Natural killer cell treated with Interleukin-12 subunit alpha and Interleukin-12 subunit beta and Interleukin-15 and Interleukin-18, amount 100 ng/mL, for 72 hours (primary cell): ENCODE measurements at regions not wholly inside any gene's neighbourhood (a gene's known extent, or its start where the extent isn't known, plus 50 kb on each side); places are given as distances from the start of the nearest gene placed in this dataset.

Experiments used
- ATAC-seq, 2 donors: fragments of 150-1000 bp; cut with Tn5 transposase in 1 of 2; sonication (Bioruptor Pico), chemical (Tn5 transposase) in 1 of 2; 2 replicates each; pipeline ENCODE4 v1.10.0; 2021
- DNase-seq: peaks from one replicate; pipeline ENCODE4 v3.0.0; 2022; ENCODE audit warnings: low spot score
- H3K27ac Mint-ChIP-seq, 2 donors: 1 replicate in 1 of 2; 2 replicates in 1 of 2; pipeline ENCODE4 v1.8.0; 2022; ENCODE audit warnings: mixed read lengths in 2 of 2, mild to moderate bottlenecking in 1 of 2, moderate library complexity in 1 of 2
- H3K27me3 Mint-ChIP-seq, 2 donors: 1 replicate in 1 of 2; 2 replicates in 1 of 2; pipeline ENCODE4 v1.8.0; 2022; ENCODE audit warnings: mixed read lengths in 2 of 2
- H3K36me3 Mint-ChIP-seq: one replicate; pipeline ENCODE4 v1.8.0; 2022; ENCODE audit warnings: mixed read lengths
- H3K4me1 Mint-ChIP-seq, 2 donors: 1 replicate in 1 of 2; 2 replicates in 1 of 2; pipeline ENCODE4 v1.8.0; 2022; ENCODE audit warnings: low read depth in 2 of 2, mixed read lengths in 2 of 2, mild to moderate bottlenecking in 1 of 2
- H3K4me3 Mint-ChIP-seq: one replicate; pipeline ENCODE4 v1.8.0; 2022; ENCODE audit warnings: mixed read lengths
- H3K9me3 Mint-ChIP-seq: 2 replicates; pipeline ENCODE4 v1.8.0; 2022; ENCODE audit warnings: mixed read lengths

GRCh38 chr12:89976866-89977265 is 268.2 kb upstream of the ATP2B1 start:
- ATAC-seq, result no peak
- no peak for DNase-seq
- Mint-ChIP-seq H3K36me3 (no peaks in the 10 kb centered on the region), H3K4me3 (no peak overlapping the region), H3K27ac (no peak overlapping the region), H3K4me1 (peaks cover 15 to 17% of the 10 kb centered on the region in 2 donors), H3K9me3 (no peaks in the 10 kb centered on the region), H3K27me3 (peaks cover 0 to 2% of the 10 kb centered on the region in 2 donors)

- no peaks in the 10 kb centered on the region for H3K9me3 Mint-ChIP-seq
- peaks cover 3 to 7% of the 10 kb centered on the region in 2 donors for H3K27me3 Mint-ChIP-seq
These were observed 266.9 kb upstream of the ATP2B1 start for GRCh38 chr12:89975574-89975973.

GRCh38 chr12:89971880-89972279 is 263.2 kb upstream of the ATP2B1 start:
- H3K4me1 Mint-ChIP-seq, result peaks cover 17 to 19% of the 10 kb centered on the region in 2 donors
- H3K36me3 Mint-ChIP-seq, result peaks cover 4% of the 10 kb centered on the region
- no peak overlapping the region for H3K27ac Mint-ChIP-seq
- H3K9me3 Mint-ChIP-seq, result peaks cover 3% of the 10 kb centered on the region
- H3K4me3 Mint-ChIP-seq, result no peak overlapping the region
- no peak for ATAC-seq
- peaks cover 17 to 23% of the 10 kb centered on the region in 2 donors for H3K27me3 Mint-ChIP-seq
- no peak for DNase-seq

More at GRCh38 chr12:89975574-89975973, 266.9 kb upstream of the ATP2B1 start:
- Mint-ChIP-seq H3K27ac (peak overlapping the region in 1 of 2 donors; percentile 1), H3K36me3 (no peaks in the 10 kb centered on the region), H3K4me1 (peaks cover 15 to 19% of the 10 kb centered on the region in 2 donors), H3K4me3 (no peak overlapping the region)
- no peak for ATAC-seq
- DNase-seq, result no peak

- peaks cover 4% of the 10 kb centered on the region for H3K36me3 Mint-ChIP-seq
- H3K9me3 Mint-ChIP-seq, result peaks cover 3% of the 10 kb centered on the region
- peaks cover 17 to 23% of the 10 kb centered on the region in 2 donors for H3K27me3 Mint-ChIP-seq
- DNase-seq, result no peak
- H3K4me1 Mint-ChIP-seq, result peaks cover 17 to 19% of the 10 kb centered on the region in 2 donors
- no peak overlapping the region for H3K27ac Mint-ChIP-seq
- H3K4me3 Mint-ChIP-seq, result no peak overlapping the region
- no peak for ATAC-seq
These were observed 262.1 kb upstream of the ATP2B1 start for GRCh38 chr12:89970722-89971121.

- ATAC-seq, result no peak
- peaks cover 17 to 23% of the 10 kb centered on the region in 2 donors for H3K27me3 Mint-ChIP-seq
- no peak overlapping the region for H3K4me3 Mint-ChIP-seq
- H3K36me3 Mint-ChIP-seq, result peaks cover 4% of the 10 kb centered on the region
- no peak for DNase-seq
- H3K4me1 Mint-ChIP-seq, result peaks cover 10 to 13% of the 10 kb centered on the region in 2 donors
- H3K9me3 Mint-ChIP-seq, result peaks cover 3% of the 10 kb centered on the region
- H3K27ac Mint-ChIP-seq, result no peak overlapping the region
These were observed 260.5 kb upstream of the ATP2B1 start for GRCh38 chr12:89969093-89969492.

- Mint-ChIP-seq H3K27ac (no peak overlapping the region), H3K4me1 (peaks cover 10 to 13% of the 10 kb centered on the region in 2 donors), H3K4me3 (no peak overlapping the region), H3K27me3 (peaks cover 17 to 23% of the 10 kb centered on the region in 2 donors), H3K9me3 (peaks cover 3% of the 10 kb centered on the region), H3K36me3 (peaks cover 4% of the 10 kb centered on the region)
- ATAC-seq (no peak), DNase-seq (no peak)
These were observed 259.6 kb upstream of the ATP2B1 start for GRCh38 chr12:89968151-89968700.

- Mint-ChIP-seq H3K4me3 (no peak overlapping the region), H3K27ac (no peak overlapping the region), H3K27me3 (peaks cover 17 to 19% of the 10 kb centered on the region in 2 donors), H3K9me3 (peaks cover 3% of the 10 kb centered on the region), H3K4me1 (peaks cover 10 to 16% of the 10 kb centered on the region in 2 donors), H3K36me3 (peaks cover 4% of the 10 kb centered on the region)
- DNase-seq, result no peak
- ATAC-seq, result no peak
These were observed 258.0 kb upstream of the ATP2B1 start for GRCh38 chr12:89966495-89967240.

GRCh38 chr12:89965993-89966392 is 257.4 kb upstream of the ATP2B1 start:
- H3K27ac Mint-ChIP-seq, result no peak overlapping the region
- no peak for ATAC-seq
- no peak for DNase-seq
- peaks cover 16 to 17% of the 10 kb centered on the region in 2 donors for H3K27me3 Mint-ChIP-seq
- H3K36me3 Mint-ChIP-seq, result peaks cover 7% of the 10 kb centered on the region
- H3K9me3 Mint-ChIP-seq, result peaks cover 3% of the 10 kb centered on the region
- no peak overlapping the region for H3K4me3 Mint-ChIP-seq
- H3K4me1 Mint-ChIP-seq, result peaks cover 13 to 15% of the 10 kb centered on the region in 2 donors

GRCh38 chr12:89962648-89963047 is 254.0 kb upstream of the ATP2B1 start:
- H3K27ac Mint-ChIP-seq, result peak overlapping the region in 1 of 2 donors; percentile 54
- H3K4me1 Mint-ChIP-seq, result peaks cover 24 to 28% of the 10 kb centered on the region in 2 donors
- no peaks in the 10 kb centered on the region for H3K9me3 Mint-ChIP-seq
- H3K4me3 Mint-ChIP-seq, result no peak overlapping the region
- no peaks in the 10 kb centered on the region for H3K27me3 Mint-ChIP-seq
- ATAC-seq, result no peak
- H3K36me3 Mint-ChIP-seq, result peaks cover 5% of the 10 kb centered on the region
- DNase-seq, result no peak

GRCh38 chr12:89960607-89961394 is 252.2 kb upstream of the ATP2B1 start:
- Mint-ChIP-seq H3K27me3 (peaks cover 0 to 6% of the 10 kb centered on the region in 2 donors), H3K27ac (peak overlapping the region; percentile 15 to 87), H3K9me3 (peaks cover 6% of the 10 kb centered on the region), H3K4me1 (peaks cover 28 to 29% of the 10 kb centered on the region in 2 donors), H3K4me3 (peak overlapping the region; percentile 34), H3K36me3 (peaks cover 5% of the 10 kb centered on the region)
- no peak for DNase-seq
- peak; percentile 17 to 53 for ATAC-seq

GRCh38 chr12:89960011-89960507 is 251.4 kb upstream of the ATP2B1 start:
- Mint-ChIP-seq H3K4me1 (peaks cover 28 to 29% of the 10 kb centered on the region in 2 donors), H3K36me3 (peaks cover 5% of the 10 kb centered on the region), H3K4me3 (peak overlapping the region; percentile 70), H3K9me3 (peaks cover 6% of the 10 kb centered on the region), H3K27me3 (peaks cover 0 to 6% of the 10 kb centered on the region in 2 donors), H3K27ac (peak overlapping the region; percentile 15 to 87)
- DNase-seq (peak; percentile 76), ATAC-seq (peak; percentile 94 to 98)

- DNase-seq, result no peak
- Mint-ChIP-seq H3K4me3 (peak overlapping the region; percentile 70), H3K4me1 (peaks cover 28 to 29% of the 10 kb centered on the region in 2 donors), H3K27me3 (peaks cover 0 to 6% of the 10 kb centered on the region in 2 donors), H3K9me3 (peaks cover 6% of the 10 kb centered on the region), H3K27ac (peak overlapping the region; percentile 15 to 87), H3K36me3 (peaks cover 5% of the 10 kb centered on the region)
- no peak for ATAC-seq
These were observed 250.5 kb upstream of the ATP2B1 start for GRCh38 chr12:89959179-89959578.

- H3K4me3 Mint-ChIP-seq, result no peak overlapping the region
- H3K36me3 Mint-ChIP-seq, result no peaks in the 10 kb centered on the region
- H3K27me3 Mint-ChIP-seq, result peaks cover 0 to 6% of the 10 kb centered on the region in 2 donors
- H3K4me1 Mint-ChIP-seq, result peaks cover 27% of the 10 kb centered on the region in 2 donors
- ATAC-seq, result no peak
- H3K9me3 Mint-ChIP-seq, result peaks cover 6% of the 10 kb centered on the region
- no peak overlapping the region for H3K27ac Mint-ChIP-seq
- DNase-seq, result no peak
These were observed 245.6 kb upstream of the ATP2B1 start for GRCh38 chr12:89954259-89954658.
